ENCODE measurements at regions not wholly inside any gene's neighbourhood (a gene's known extent, or its start where the extent isn't known, plus 50 kb on each side); places are given as distances from the start of the nearest gene placed in this dataset.

GRCh38 chr1:220356981-220357850, 85.0 kb upstream of the RAB3GAP2 start:
- Histone ChIP-seq H3K4me1 (replicated peaks in 1 of 2; ENCODE audit: control insufficient read depth in 2 of 2, insufficient read depth in 2 of 2, low read length in 2 of 2) (0 out of 5 replicates have a peak, but pooled peaks cover 0 to 3% of the 10 kb centered on the region in 2 experiments), H3K4me3 (no peak overlapping the region), H3K27me3 (ENCODE audit: control insufficient read depth in 2 of 2, insufficient read depth in 2 of 2, low read length in 2 of 2) (peaks cover 12 to 14% of the 10 kb centered on the region in 2 experiments; a peak in 4 of 5 replicates), H3K9ac (ENCODE audit: insufficient read depth in 1 of 2, low read depth in 2 of 2, low read length in 2 of 2) (no peak overlapping the region), H3K27ac (ENCODE audit: extremely low read depth, low read depth, low read length) (no peak overlapping the region), H3K36me3 (ENCODE audit: control insufficient read depth, insufficient read depth, low read length) (no peaks in the 10 kb centered on the region), H3K9me3 (replicated peaks; ENCODE audit: control insufficient read depth, insufficient read depth, low read depth, low read length) (no peaks in the 10 kb centered on the region), H3K79me2 (ENCODE audit: control insufficient read depth, insufficient read depth, low read length) (no peaks in the 10 kb centered on the region), H3K4me2 (ENCODE audit: insufficient read depth, low read length) (no peak overlapping the region), H4K20me1 (replicated peaks; ENCODE audit: control insufficient read depth, insufficient read depth, low read length) (no peaks in the 10 kb centered on the region), H2AFZ (ENCODE audit: low read depth, low read length) (no peak overlapping the region), H3K9me1 (ENCODE audit: control insufficient read depth, insufficient read depth, low read length) (no peaks in the 10 kb centered on the region)
- ChIA-PET POLR2A (no interaction called here), CTCF (ENCODE audit: low intra/inter-chr PET ratio) (interaction anchor here (0.6 kb wide), 1 partner anchor 138 kb away, joined by 4 read pairs; no protein-coding TSS in a partner anchor)
- FAIRE-seq (no peak), DNase-seq (ENCODE audit: extremely low read depth in 1 of 4, low spot score in 3 of 4) (no peak), ATAC-seq (no peak)
- WGBS (ENCODE audit: insufficient coverage, low coverage, missing lambda C conversion rate): under 1% methylated on average over 6 of the region's 6 CpGs
- intact Hi-C loops (cut with micrococcal nuclease) (loop anchor here (10.0 kb wide), 2 partner anchors 418 to 522 kb away; no protein-coding TSS in a partner anchor), in situ Hi-C loops (cut with MboI) (no loop called here)
- BruUV-seq (replicated peaks): no TSS peak
- TF ChIP-seq IRF9 (tag; IDR thresholded peaks at IDR 0.05): no peak
- no peak for TF ChIP-seq SIX5 (IDR thresholded peaks at IDR 0.05; ENCODE audit: borderline replicate concordance in 1 of 2, insufficient read depth in 1 of 2, low read depth in 1 of 2, low read length in 2 of 2)
- no peak for TF ChIP-seq MGA (IDR thresholded peaks at IDR 0.05)
- TF ChIP-seq ZNF121 (CRISPR knock-in tag; conservative IDR thresholded peaks at IDR 0.05): no peak
- no peak for TF ChIP-seq HES1 (IDR thresholded peaks at IDR 0.05; ENCODE audit: low read depth)
- TF ChIP-seq RB1 (IDR thresholded peaks at IDR 0.05; ENCODE audit: low read depth): no peak
- no peak for TF ChIP-seq NEUROD1 (IDR thresholded peaks at IDR 0.05; ENCODE audit: borderline replicate concordance, low read depth, low read length, partially characterized antibody)

Data from K562 (cell line).